Mesenchymal stem cell (in vitro differentiated cells and primary cell): ENCODE measurements at regions not wholly inside any gene's neighbourhood (a gene's known extent, or its start where the extent isn't known, plus 50 kb on each side); places are given as distances from the start of the nearest gene placed in this dataset.
"Not testable (repeated sequence)": the region's sequence is repeated elsewhere in the genome, so short reads cannot be mapped to it uniquely, and the experiment has no call there.

Source experiments
- DNase-seq: peaks from one replicate; pipeline ENCODE4 v3.0.0-alpha.2; 2013
- H2AFZ ChIP-seq: one replicate; pipeline ENCODE4 v1.6.1; 2013; ENCODE audit warnings: low read depth, mild to moderate bottlenecking, control low read depth, inconsistent platforms, low read length, moderate library complexity
- H2AK5ac ChIP-seq: 2 replicates; pipeline ENCODE4 v1.6.1; 2013; ENCODE audit warnings: low read length, moderate library complexity, mild to moderate bottlenecking, inconsistent platforms; ENCODE audit not compliant: severe bottlenecking
- H2BK120ac ChIP-seq: one replicate; pipeline ENCODE4 v1.6.1; 2013; ENCODE audit warnings: low read depth, mild to moderate bottlenecking, inconsistent platforms, low read length, moderate library complexity
- H2BK12ac ChIP-seq, 2 experiments: one replicate each; pipeline ENCODE4 v1.6.1; 2013; ENCODE audit warnings: inconsistent platforms in 2 of 2, low read length in 2 of 2, mild to moderate bottlenecking in 2 of 2, moderate library complexity in 2 of 2, control low read depth in 1 of 2
- H2BK15ac ChIP-seq: one replicate; pipeline ENCODE4 v1.6.1; 2013; ENCODE audit warnings: mild to moderate bottlenecking, low read depth, inconsistent platforms; ENCODE audit not compliant: poor library complexity, severe bottlenecking
- H2BK5ac ChIP-seq: 2 replicates; pipeline ENCODE4 v1.6.1; 2013; ENCODE audit warnings: low read depth, mild to moderate bottlenecking, low read length, control low read depth, inconsistent platforms; ENCODE audit not compliant: poor library complexity, severe bottlenecking
- H3K14ac ChIP-seq, 2 experiments: one replicate each; pipeline ENCODE4 v1.6.1; 2013; ENCODE audit warnings: inconsistent platforms in 2 of 2, low read length in 2 of 2, control low read depth in 1 of 2, mild to moderate bottlenecking in 1 of 2, moderate library complexity in 1 of 2
- H3K18ac ChIP-seq, 2 experiments: one replicate each; pipeline ENCODE4 v1.6.1; 2013; ENCODE audit warnings: inconsistent platforms in 2 of 2, low read length in 2 of 2, control low read depth in 1 of 2, low read depth in 1 of 2, mild to moderate bottlenecking in 1 of 2
- H3K23ac ChIP-seq, 2 experiments: one replicate each; pipeline ENCODE4 v1.6.1; 2013; ENCODE audit warnings: inconsistent platforms in 2 of 2, low read length in 2 of 2, mild to moderate bottlenecking in 2 of 2, moderate library complexity in 2 of 2, control low read depth in 1 of 2
- H3K27ac ChIP-seq: 2 replicates; pipeline ENCODE4 v1.5.1; 2013; ENCODE audit warnings: mild to moderate bottlenecking, moderate library complexity, low read length, control low read depth, inconsistent platforms; ENCODE audit not compliant: poor library complexity, severe bottlenecking
- H3K27me3 ChIP-seq, 2 experiments: 2 replicates each; pipeline versions ENCODE4 v1.6.1 to v1.7.0; 2013; ENCODE audit warnings: low read length in 2 of 2, mild to moderate bottlenecking in 2 of 2, moderate library complexity in 2 of 2, control low read depth in 1 of 2, inconsistent platforms in 1 of 2; ENCODE audit not compliant: control insufficient read depth in 1 of 2, insufficient read depth in 1 of 2
- H3K36me3 ChIP-seq, 2 experiments: 2 replicates each; pipeline versions ENCODE4 v1.6.1 to v1.7.0; 2013; ENCODE audit warnings: low read length in 2 of 2, control low read depth in 1 of 2, inconsistent platforms in 1 of 2, low read depth in 1 of 2, mild to moderate bottlenecking in 1 of 2; ENCODE audit not compliant: insufficient read depth in 2 of 2, control insufficient read depth in 1 of 2
- H3K4ac ChIP-seq, 2 experiments: one replicate each; pipeline ENCODE4 v1.6.1; 2013; ENCODE audit warnings: inconsistent platforms in 2 of 2, low read length in 2 of 2, mild to moderate bottlenecking in 2 of 2, moderate library complexity in 2 of 2, control low read depth in 1 of 2, low read depth in 1 of 2
- H3K4me1 ChIP-seq: 2 replicates; pipeline ENCODE4 v1.6.1; 2013; ENCODE audit warnings: low read depth, low read length, control low read depth; ENCODE audit not compliant: control insufficient read depth, insufficient read depth
- H3K4me2 ChIP-seq: 2 replicates; pipeline ENCODE4 v1.6.1; 2013; ENCODE audit warnings: low read length, mild to moderate bottlenecking, inconsistent platforms; ENCODE audit not compliant: poor library complexity, severe bottlenecking
- H3K4me3 ChIP-seq, 2 experiments: 2 replicates each; pipeline versions ENCODE4 v1.5.1 to v1.7.0; 2013; ENCODE audit warnings: low read length in 2 of 2, mild to moderate bottlenecking in 2 of 2, control low read depth in 1 of 2, low read depth in 1 of 2; ENCODE audit not compliant: insufficient read depth in 1 of 2
- H3K79me1 ChIP-seq: replicated peaks from 2 replicates; pipeline ENCODE4 v1.6.1; 2013; ENCODE audit warnings: mild to moderate bottlenecking, control low read depth, low read length, inconsistent platforms; ENCODE audit not compliant: poor library complexity, severe bottlenecking
- H3K9ac ChIP-seq: 2 replicates; pipeline ENCODE4 v1.7.0; 2013; ENCODE audit warnings: mild to moderate bottlenecking, low read length, moderate library complexity
- H3K9me3 ChIP-seq: 2 replicates; pipeline ENCODE4 v1.7.0; 2013; ENCODE audit warnings: mild to moderate bottlenecking, low read length; ENCODE audit not compliant: control insufficient read depth
- H4K8ac ChIP-seq: one replicate; pipeline ENCODE4 v1.6.1; 2013; ENCODE audit warnings: inconsistent platforms, mild to moderate bottlenecking, low read length, moderate library complexity
- H4K91ac ChIP-seq: one replicate; pipeline ENCODE4 v1.6.1; 2013; ENCODE audit warnings: mild to moderate bottlenecking, low read length, inconsistent platforms
- WGBS: methylation state at CpG from one replicate; pipeline ENCODE4 v1.1.7; 2013; ENCODE audit warnings: mixed read lengths; 5-methylcytosine and 5-hydroxymethylcytosine counted together

DNA sequence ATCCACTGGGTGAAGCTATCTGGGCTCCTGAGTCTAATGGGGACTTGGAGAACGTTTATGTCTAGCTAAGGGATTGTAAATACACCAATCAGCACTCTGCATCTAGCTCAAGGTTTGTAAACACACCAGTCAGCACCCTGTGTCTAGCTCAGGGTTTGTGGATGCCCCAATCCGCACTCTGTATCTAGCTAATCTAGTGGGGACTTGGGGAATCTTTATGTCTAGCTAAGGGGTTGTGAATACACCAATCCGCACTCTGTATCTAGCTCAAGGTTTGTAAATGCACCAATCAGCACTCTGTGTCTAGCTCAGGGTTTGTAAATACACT lies 451.7 kb upstream of the DCN start:
- not testable (repeated sequence) for H2AFZ ChIP-seq, H4K8ac ChIP-seq, H2BK5ac ChIP-seq, H3K4me2 ChIP-seq, H3K4ac ChIP-seq, H4K91ac ChIP-seq, H2BK15ac ChIP-seq, H3K9me3 ChIP-seq, H3K18ac ChIP-seq, H2BK12ac ChIP-seq, H2BK120ac ChIP-seq, H3K4me1 ChIP-seq, H3K9ac ChIP-seq, H3K79me1 ChIP-seq, H3K27me3 ChIP-seq, DNase-seq, H3K14ac ChIP-seq, H3K36me3 ChIP-seq, H3K27ac ChIP-seq, H3K23ac ChIP-seq, H3K4me3 ChIP-seq, H2AK5ac ChIP-seq
- 80% methylated on average over 1 of the region's 3 CpGs for WGBS

DNA sequence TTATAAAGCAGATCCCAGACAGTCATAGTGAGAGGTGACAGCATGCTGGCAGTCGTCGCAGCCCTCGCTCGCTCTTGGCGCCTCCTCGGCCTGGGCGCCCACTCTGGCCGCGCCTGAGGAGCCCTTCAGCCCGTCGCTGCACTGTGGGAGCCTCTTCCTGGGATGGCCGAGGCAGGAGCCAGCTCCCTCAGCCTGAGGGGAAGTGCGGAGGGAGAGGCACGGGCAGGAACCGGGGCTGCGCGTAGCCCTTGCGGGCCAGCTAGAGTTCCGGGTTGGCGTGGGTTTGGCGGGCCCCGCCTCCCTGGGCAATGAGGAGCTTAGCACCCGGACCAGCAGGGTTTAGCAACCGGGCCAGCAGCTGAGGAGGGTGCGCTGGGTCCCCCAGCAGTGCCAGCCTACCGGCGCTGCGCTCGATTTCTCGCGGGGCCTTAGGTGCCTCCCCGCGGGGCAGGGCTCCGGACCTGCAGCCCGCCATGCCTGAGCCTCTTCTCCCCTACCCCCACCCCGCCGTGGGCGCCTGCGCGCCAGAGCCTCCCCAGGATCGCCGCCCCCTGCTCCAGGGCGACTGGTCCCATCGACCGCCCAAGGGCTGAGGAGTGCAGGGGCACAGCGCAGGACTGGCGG lies 451.2 kb upstream of the DCN start:
- H3K9ac ChIP-seq: no peak overlapping the region
- H2BK15ac ChIP-seq: peak overlapping the region; percentile 7
- H3K27me3 ChIP-seq: no peaks in the 10 kb centered on the region
- no peak overlapping the region for H3K18ac ChIP-seq
- no peak overlapping the region for H2AK5ac ChIP-seq
- H3K27ac ChIP-seq: no peak overlapping the region
- H3K4me1 ChIP-seq: no peaks in the 10 kb centered on the region
- DNase-seq: no peak
- no peak overlapping the region for H3K14ac ChIP-seq
- no peak overlapping the region for H3K23ac ChIP-seq
- no peaks in the 10 kb centered on the region for H3K79me1 ChIP-seq
- no peak overlapping the region for H2BK5ac ChIP-seq
- H2AFZ ChIP-seq: no peak overlapping the region
- H3K9me3 ChIP-seq: no peaks in the 10 kb centered on the region
- H3K36me3 ChIP-seq: peaks cover 0 to 3% of the 10 kb centered on the region in 2 experiments
- no peak overlapping the region for H4K91ac ChIP-seq
- 97% methylated on average over 45 of the region's 47 CpGs for WGBS
- no peak overlapping the region for H2BK120ac ChIP-seq
- H3K4me3 ChIP-seq: no peak overlapping the region
- H4K8ac ChIP-seq: no peak overlapping the region
- H3K4ac ChIP-seq: no peak overlapping the region
- H2BK12ac ChIP-seq: no peak overlapping the region
- no peak overlapping the region for H3K4me2 ChIP-seq

DNA sequence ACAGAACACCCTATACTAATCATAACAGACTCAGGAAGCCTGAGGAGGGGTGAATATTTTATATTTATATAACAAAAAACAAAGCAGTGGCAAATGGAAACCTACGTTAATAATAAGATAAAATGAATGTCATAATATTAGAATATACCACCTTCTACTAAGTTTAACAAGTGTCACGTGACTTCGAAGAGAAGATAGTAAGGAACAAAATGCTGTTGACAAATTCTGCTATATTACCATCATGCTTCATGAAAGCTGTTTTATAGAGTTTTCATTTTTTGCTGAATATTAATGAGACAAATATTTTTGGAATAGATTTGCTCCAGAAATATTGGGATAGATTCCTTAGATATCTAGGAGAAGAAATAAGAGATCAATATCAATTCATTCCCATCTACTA lies 450.6 kb upstream of the DCN start:
- Histone ChIP-seq H3K27me3 (no peaks in the 10 kb centered on the region), H3K4me2 (no peak overlapping the region), H3K36me3 (peaks cover 0 to 3% of the 10 kb centered on the region in 2 experiments), H3K14ac (no peak overlapping the region), H4K91ac (no peak overlapping the region), H4K8ac (no peak overlapping the region), H3K79me1 (no peaks in the 10 kb centered on the region), H2BK12ac (no peak overlapping the region), H3K27ac (no peak overlapping the region), H3K9me3 (no peaks in the 10 kb centered on the region), H2BK15ac (no peak overlapping the region), H2BK5ac (no peak overlapping the region), H3K9ac (no peak overlapping the region), H2AK5ac (no peak overlapping the region), H3K4me1 (no peaks in the 10 kb centered on the region), H3K23ac (no peak overlapping the region), H2BK120ac (no peak overlapping the region), H2AFZ (no peak overlapping the region), H3K18ac (no peak overlapping the region), H3K4ac (no peak overlapping the region), H3K4me3 (no peak overlapping the region)
- no peak for DNase-seq
- no CpG with 5 or more reads among the region's 3 CpGs for WGBS

DNA sequence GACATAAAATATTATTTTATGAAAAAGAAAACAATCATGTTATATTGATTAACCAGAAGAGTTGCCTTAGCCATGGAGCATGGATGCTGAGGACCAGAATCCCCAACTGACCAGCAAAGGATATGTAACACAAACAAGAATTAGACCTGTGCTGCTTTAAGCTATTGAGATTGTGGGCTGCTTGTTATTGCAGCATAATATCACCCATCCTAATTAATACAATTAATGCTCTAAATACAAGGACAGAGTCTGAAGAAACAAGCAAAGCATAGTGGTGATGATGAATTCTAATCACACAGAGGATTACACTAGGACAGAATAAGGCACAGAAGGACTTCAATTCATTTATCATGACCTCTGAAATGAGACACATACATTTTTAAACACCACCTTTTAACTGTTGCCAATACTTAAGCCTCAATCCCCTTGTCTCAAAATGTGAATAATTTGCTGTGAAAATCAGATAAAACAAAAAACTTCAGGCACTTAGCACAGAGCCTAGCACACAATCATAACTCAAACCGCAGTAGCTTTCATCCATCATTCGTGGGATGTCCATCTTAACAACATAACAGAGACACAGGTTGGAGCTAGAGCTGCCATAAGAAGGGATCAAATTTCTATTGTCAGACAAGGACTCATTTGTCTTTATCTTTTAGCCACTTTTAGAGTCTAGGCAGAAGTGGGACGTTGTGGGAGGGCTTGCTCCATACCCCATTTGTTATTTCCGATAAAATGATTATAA lies 449.6 kb upstream of the DCN start:
- no peak overlapping the region for H2AK5ac ChIP-seq
- WGBS: 87% methylated on average over 4 of the region's 4 CpGs

More for the DNA sequence above, 449.6 kb upstream of the DCN start:
- no peak for DNase-seq
- no peak overlapping the region for H3K4me2 ChIP-seq
- no peak overlapping the region for H2BK15ac ChIP-seq
- no peaks in the 10 kb centered on the region for H3K4me1 ChIP-seq
- no peak overlapping the region for H2BK12ac ChIP-seq
- no peaks in the 10 kb centered on the region for H3K9me3 ChIP-seq
- no peak overlapping the region for H3K4me3 ChIP-seq
- no peak overlapping the region for H3K18ac ChIP-seq
- no peaks in the 10 kb centered on the region for H3K79me1 ChIP-seq
- no peak overlapping the region for H3K14ac ChIP-seq
- H3K4ac ChIP-seq: no peak overlapping the region
- H2BK5ac ChIP-seq: no peak overlapping the region
- H3K36me3 ChIP-seq: peaks cover 0 to 3% of the 10 kb centered on the region in 2 experiments
- no peak overlapping the region for H4K91ac ChIP-seq
- no peak overlapping the region for H3K9ac ChIP-seq
- no peak overlapping the region for H4K8ac ChIP-seq
- H2AFZ ChIP-seq: no peak overlapping the region
- no peak overlapping the region for H2BK120ac ChIP-seq
- H3K23ac ChIP-seq: no peak overlapping the region
- H3K27ac ChIP-seq: no peak overlapping the region
- no peaks in the 10 kb centered on the region for H3K27me3 ChIP-seq
